ENCODE measurements at regions not wholly inside any gene's neighbourhood (a gene's known extent, or its start where the extent isn't known, plus 50 kb on each side); places are given as distances from the start of the nearest gene placed in this dataset.

DNA sequence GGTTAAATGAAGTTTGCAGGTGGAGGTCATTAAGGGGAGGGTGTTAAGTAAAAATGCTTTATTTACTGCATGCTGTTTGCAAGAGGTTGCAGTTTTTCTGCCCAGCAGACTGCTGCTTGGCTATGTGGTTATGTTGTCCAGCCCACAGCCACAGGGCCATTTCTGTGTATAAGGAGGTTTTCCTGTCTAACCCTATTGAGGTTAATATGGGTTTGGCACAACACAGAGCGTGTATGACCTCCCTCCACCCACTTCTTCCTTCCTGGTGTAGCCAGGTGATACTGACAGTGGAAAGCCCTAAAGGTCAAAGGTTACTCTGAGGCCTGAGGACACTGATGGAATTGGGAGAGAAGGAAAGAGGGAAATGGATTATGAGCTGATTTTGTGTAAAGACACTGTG is 253.7 kb upstream of the PWP1 start (continued):
- TF ChIP-seq, protein P1, sequence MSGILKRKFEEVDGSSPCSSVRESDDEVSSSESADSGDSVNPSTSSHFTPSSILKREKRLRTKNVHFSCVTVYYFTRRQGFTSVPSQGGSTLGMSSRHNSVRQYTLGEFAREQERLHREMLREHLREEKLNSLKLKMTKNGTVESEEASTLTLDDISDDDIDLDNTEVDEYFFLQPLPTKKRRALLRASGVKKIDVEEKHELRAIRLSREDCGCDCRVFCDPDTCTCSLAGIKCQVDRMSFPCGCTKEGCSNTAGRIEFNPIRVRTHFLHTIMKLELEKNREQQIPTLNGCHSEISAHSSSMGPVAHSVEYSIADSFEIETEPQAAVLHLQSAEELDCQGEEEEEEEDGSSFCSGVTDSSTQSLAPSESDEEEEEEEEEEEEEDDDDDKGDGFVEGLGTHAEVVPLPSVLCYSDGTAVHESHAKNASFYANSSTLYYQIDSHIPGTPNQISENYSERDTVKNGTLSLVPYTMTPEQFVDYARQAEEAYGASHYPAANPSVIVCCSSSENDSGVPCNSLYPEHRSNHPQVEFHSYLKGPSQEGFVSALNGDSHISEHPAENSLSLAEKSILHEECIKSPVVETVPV (CRISPR knock-in tag; IDR thresholded peaks at IDR 0.05), result no peak
- no peak for TF ChIP-seq OSR1 (CRISPR knock-in tag; IDR thresholded peaks at IDR 0.05)
- no peak for TF ChIP-seq PPARA (CRISPR knock-in tag; IDR thresholded peaks at IDR 0.05; ENCODE audit: borderline replicate concordance)

DNA sequence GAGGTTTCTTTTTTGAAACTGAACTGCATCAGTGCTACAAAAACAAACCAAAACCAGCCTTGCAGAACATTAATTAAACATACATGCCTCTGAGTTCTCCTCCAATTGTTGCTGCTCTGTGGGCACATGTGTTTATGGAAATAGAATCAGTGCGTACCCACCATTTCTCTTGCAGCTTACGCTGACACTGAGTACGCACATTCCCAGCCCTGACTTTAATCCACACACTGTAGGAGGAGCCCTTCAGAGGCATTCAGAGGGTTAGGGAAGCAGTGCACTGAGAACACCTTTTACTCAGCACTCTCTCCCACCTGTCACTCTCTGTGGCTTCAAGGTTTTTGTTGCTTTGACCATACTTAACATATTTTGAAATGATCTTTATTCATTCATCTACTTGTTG is 250.5 kb upstream of the PWP1 start:
- ATAC-seq, result no peak; the same call in 2 of the 3 replicates
- TF ChIP-seq TOX (CRISPR knock-in tag; IDR thresholded peaks at IDR 0.05; ENCODE audit: borderline replicate concordance) (no peak), ZFP3 (CRISPR knock-in tag; IDR thresholded peaks at IDR 0.05) (no peak), ZNF70 (CRISPR knock-in tag; IDR thresholded peaks at IDR 0.05) (no peak), ESRRG (CRISPR knock-in tag; IDR thresholded peaks at IDR 0.05) (no peak)
- TF ChIP-seq, protein P2, sequence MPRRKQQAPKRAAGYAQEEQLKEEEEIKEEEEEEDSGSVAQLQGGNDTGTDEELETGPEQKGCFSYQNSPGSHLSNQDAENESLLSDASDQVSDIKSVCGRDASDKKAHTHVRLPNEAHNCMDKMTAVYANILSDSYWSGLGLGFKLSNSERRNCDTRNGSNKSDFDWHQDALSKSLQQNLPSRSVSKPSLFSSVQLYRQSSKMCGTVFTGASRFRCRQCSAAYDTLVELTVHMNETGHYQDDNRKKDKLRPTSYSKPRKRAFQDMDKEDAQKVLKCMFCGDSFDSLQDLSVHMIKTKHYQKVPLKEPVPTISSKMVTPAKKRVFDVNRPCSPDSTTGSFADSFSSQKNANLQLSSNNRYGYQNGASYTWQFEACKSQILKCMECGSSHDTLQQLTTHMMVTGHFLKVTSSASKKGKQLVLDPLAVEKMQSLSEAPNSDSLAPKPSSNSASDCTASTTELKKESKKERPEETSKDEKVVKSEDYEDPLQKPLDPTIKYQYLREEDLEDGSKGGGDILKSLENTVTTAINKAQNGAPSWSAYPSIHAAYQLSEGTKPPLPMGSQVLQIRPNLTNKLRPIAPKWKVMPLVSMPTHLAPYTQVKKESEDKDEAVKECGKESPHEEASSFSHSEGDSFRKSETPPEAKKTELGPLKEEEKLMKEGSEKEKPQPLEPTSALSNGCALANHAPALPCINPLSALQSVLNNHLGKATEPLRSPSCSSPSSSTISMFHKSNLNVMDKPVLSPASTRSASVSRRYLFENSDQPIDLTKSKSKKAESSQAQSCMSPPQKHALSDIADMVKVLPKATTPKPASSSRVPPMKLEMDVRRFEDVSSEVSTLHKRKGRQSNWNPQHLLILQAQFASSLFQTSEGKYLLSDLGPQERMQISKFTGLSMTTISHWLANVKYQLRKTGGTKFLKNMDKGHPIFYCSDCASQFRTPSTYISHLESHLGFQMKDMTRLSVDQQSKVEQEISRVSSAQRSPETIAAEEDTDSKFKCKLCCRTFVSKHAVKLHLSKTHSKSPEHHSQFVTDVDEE (CRISPR knock-in tag; IDR thresholded peaks at IDR 0.05), result no peak
- TF ChIP-seq, protein P3, sequence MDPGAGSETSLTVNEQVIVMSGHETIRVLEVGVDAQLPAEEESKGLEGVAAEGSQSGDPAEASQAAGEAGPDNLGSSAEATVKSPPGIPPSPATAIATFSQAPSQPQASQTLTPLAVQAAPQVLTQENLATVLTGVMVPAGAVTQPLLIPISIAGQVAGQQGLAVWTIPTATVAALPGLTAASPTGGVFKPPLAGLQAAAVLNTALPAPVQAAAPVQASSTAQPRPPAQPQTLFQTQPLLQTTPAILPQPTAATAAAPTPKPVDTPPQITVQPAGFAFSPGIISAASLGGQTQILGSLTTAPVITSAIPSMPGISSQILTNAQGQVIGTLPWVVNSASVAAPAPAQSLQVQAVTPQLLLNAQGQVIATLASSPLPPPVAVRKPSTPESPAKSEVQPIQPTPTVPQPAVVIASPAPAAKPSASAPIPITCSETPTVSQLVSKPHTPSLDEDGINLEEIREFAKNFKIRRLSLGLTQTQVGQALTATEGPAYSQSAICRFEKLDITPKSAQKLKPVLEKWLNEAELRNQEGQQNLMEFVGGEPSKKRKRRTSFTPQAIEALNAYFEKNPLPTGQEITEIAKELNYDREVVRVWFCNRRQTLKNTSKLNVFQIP (CRISPR knock-in tag; IDR thresholded peaks at IDR 0.05; ENCODE audit: borderline replicate concordance, low read depth), result no peak
- TF ChIP-seq, protein P1 (CRISPR knock-in tag; IDR thresholded peaks at IDR 0.05), result no peak
- TF ChIP-seq, protein P4, sequence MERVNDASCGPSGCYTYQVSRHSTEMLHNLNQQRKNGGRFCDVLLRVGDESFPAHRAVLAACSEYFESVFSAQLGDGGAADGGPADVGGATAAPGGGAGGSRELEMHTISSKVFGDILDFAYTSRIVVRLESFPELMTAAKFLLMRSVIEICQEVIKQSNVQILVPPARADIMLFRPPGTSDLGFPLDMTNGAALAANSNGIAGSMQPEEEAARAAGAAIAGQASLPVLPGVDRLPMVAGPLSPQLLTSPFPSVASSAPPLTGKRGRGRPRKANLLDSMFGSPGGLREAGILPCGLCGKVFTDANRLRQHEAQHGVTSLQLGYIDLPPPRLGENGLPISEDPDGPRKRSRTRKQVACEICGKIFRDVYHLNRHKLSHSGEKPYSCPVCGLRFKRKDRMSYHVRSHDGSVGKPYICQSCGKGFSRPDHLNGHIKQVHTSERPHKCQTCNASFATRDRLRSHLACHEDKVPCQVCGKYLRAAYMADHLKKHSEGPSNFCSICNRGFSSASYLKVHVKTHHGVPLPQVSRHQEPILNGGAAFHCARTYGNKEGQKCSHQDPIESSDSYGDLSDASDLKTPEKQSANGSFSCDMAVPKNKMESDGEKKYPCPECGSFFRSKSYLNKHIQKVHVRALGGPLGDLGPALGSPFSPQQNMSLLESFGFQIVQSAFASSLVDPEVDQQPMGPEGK (CRISPR knock-in tag; IDR thresholded peaks at IDR 0.05; ENCODE audit: borderline replicate concordance), result no peak

DNA sequence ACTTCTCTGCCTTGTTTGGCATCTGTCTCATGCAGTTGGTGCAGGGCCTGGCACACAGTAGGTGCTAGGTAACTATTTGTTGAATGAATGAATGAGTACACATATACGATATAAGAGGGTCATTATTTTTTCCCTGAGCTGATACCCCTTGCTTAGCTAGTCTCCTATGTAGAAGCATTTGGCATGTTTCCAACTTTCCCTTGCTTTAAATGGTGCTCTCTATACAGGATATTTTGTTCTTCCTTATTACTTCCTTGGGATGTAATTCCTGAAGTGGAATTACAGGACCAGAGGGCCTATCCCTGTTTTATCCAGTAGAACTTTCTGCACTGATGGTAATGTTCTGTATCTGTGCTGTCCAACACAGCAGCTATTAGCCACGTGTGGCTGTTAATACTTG is 250.1 kb upstream of the PWP1 start:
- ATAC-seq, result no peak
- no peak for TF ChIP-seq ZNF70 (CRISPR knock-in tag; IDR thresholded peaks at IDR 0.05)
- no peak for TF ChIP-seq ESRRG (CRISPR knock-in tag; IDR thresholded peaks at IDR 0.05)
- TF ChIP-seq ZC3H10 (CRISPR knock-in tag; IDR thresholded peaks at IDR 0.05), result no peak
- no peak for TF ChIP-seq OSR1 (CRISPR knock-in tag; IDR thresholded peaks at IDR 0.05)
- TF ChIP-seq, protein P3 (CRISPR knock-in tag; IDR thresholded peaks at IDR 0.05; ENCODE audit: borderline replicate concordance, low read depth), result no peak
- TF ChIP-seq GLIS3 (CRISPR knock-in tag; IDR thresholded peaks at IDR 0.05), result no peak
- TF ChIP-seq, protein P4 (CRISPR knock-in tag; IDR thresholded peaks at IDR 0.05; ENCODE audit: borderline replicate concordance), result no peak
- no peak for TF ChIP-seq CSDC2 (CRISPR knock-in tag; IDR thresholded peaks at IDR 0.05)
- TF ChIP-seq BACH2 (CRISPR knock-in tag; IDR thresholded peaks at IDR 0.05; ENCODE audit: borderline replicate concordance), result no peak
- TF ChIP-seq ZNF565 (CRISPR knock-in tag; conservative IDR thresholded peaks at IDR 0.05; ENCODE audit: low read depth), result no peak
- no peak for TF ChIP-seq RARB (CRISPR knock-in tag; IDR thresholded peaks at IDR 0.05)
- TF ChIP-seq, protein P1 (CRISPR knock-in tag; IDR thresholded peaks at IDR 0.05), result no peak
- no peak for TF ChIP-seq ZFP30 (CRISPR knock-in tag; IDR thresholded peaks at IDR 0.05)
- no peak for TF ChIP-seq SNAI2 (CRISPR knock-in tag; IDR thresholded peaks at IDR 0.05)
- no peak for TF ChIP-seq ZNF8 (CRISPR knock-in tag; IDR thresholded peaks at IDR 0.05)
- no peak for TF ChIP-seq ISL1 (CRISPR knock-in tag; IDR thresholded peaks at IDR 0.05)
- TF ChIP-seq ARNTL (CRISPR knock-in tag; IDR thresholded peaks at IDR 0.05; ENCODE audit: borderline replicate concordance, low read depth), result no peak
- TF ChIP-seq TCF4 (CRISPR knock-in tag; IDR thresholded peaks at IDR 0.05; ENCODE audit: borderline replicate concordance), result no peak
- no peak for TF ChIP-seq PPARA (CRISPR knock-in tag; IDR thresholded peaks at IDR 0.05; ENCODE audit: borderline replicate concordance)
